ENCODE measurements at regions not wholly inside any gene's neighbourhood (a gene's known extent, or its start where the extent isn't known, plus 50 kb on each side); places are given as distances from the start of the nearest gene placed in this dataset.

DNA sequence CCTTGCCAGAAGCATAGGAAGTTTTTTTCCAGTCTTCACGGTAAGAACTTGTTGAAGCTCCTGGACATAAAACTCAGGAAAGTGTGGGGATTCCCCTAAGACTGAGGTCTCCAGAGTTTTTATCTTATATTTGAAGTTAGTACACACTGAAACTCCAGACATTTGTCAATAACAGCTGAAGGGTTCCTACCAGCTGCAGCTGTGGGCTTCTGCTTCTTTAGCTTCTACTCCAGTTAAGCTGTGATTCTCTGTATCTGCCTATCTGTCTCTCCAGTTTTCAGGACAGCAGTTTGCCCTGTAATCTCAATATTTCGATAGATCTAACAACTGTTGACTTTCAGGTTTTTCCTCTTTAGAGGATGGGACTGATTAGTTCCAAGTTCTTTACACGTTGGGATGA lies 966.0 kb upstream of the SEMA6D start:
- Histone ChIP-seq H4K12ac (ENCODE audit: low read depth, low read length) (no peak overlapping the region), H2BK12ac (ENCODE audit: low read length) (no peak overlapping the region), H3K14ac (ENCODE audit: low read length) (no peak overlapping the region), H3K9ac (ENCODE audit: low read length) (no peak overlapping the region), H3K9me3 (ENCODE audit: insufficient read depth, low read depth, low read length) (peaks cover 2% of the 10 kb centered on the region), H3K4ac (ENCODE audit: low read depth, low read length) (no peak overlapping the region), H3K27ac (ENCODE audit: low read depth, low read length) (no peak overlapping the region), H3K79me1 (ENCODE audit: low read length) (no peaks in the 10 kb centered on the region), H3K18ac (ENCODE audit: low read length) (no peak overlapping the region), H2BK120ac (ENCODE audit: insufficient read depth, low read length, poor library complexity) (no peak overlapping the region), H2AFZ (ENCODE audit: insufficient read depth, low read length, poor library complexity) (no peak overlapping the region), H3K23ac (ENCODE audit: low read length) (no peak overlapping the region), H2BK5ac (ENCODE audit: low read depth, low read length, poor library complexity) (no peak overlapping the region), H4K91ac (ENCODE audit: low read depth, low read length) (no peak overlapping the region), H3K4me2 (ENCODE audit: low read length) (no peak overlapping the region), H3K36me3 (ENCODE audit: control insufficient read depth in 1 of 2, insufficient read depth in 2 of 2, low read length in 2 of 2) (no peaks in the 10 kb centered on the region), H2AK5ac (ENCODE audit: low read length) (no peak overlapping the region), H3K79me2 (ENCODE audit: control insufficient read depth, insufficient read depth, low read length, poor library complexity) (no peaks in the 10 kb centered on the region), H4K8ac (ENCODE audit: low read depth, low read length) (no peak overlapping the region), H3K4me3 (ENCODE audit: low read depth, low read length) (no peak overlapping the region), H3K27me3 (ENCODE audit: insufficient read depth, low read length) (no peaks in the 10 kb centered on the region), H3K4me1 (ENCODE audit: control insufficient read depth in 1 of 2, insufficient read depth in 2 of 2, low read length in 2 of 2) (no peaks in the 10 kb centered on the region)
- WGBS (ENCODE audit: extremely low coverage, insufficient coverage, insufficient read length) = no CpG with 5 or more reads among the region's 3 CpGs
- DNase-seq = no peak

DNA sequence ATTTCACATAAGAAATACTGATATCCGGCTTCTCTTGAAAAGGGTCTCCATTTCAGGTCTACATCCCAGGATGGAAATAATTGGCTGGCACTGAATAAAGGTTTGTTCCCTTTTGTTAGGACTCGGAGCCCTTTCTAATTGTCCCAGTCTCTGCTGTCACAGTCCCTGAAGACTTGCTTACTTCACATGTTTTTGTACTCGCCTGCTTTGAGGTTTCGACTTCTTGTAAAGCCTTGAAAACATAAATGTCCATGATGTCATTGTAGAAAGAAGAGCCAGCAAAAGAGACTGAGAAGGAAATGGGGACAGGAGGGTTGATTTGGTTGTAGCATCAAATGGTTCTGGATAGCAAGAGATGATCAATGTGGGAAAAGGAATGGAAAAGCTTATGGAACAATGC lies 963.4 kb upstream of the SEMA6D start:
- no peak overlapping the region for H2BK5ac ChIP-seq (ENCODE audit: low read depth, low read length, poor library complexity)
- no peak for DNase-seq
- no CpG with 5 or more reads among the region's 4 CpGs for WGBS (ENCODE audit: extremely low coverage, insufficient coverage, insufficient read length)

DNA sequence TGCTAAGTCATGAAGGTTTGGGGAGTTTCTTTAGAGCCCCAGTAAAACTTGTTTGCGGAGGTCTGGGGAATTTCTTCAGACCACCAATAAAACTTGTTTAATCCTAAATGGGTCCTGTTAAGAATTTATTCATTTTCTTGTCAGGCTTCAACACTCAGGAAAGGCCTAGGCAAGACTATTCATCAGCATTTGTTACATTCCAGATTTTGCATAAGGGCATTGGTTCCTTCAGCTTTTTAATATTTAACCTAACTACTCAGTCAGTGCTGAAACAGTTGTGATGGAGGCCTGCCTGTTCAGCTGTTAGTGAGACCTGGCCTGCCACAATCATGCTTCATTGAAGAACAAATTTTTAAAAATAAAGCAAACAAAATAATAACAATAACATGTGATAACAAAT lies 954.2 kb upstream of the SEMA6D start:
- Histone ChIP-seq H2BK120ac (ENCODE audit: insufficient read depth, low read length, poor library complexity) (no peak overlapping the region), H3K23ac (ENCODE audit: low read length) (no peak overlapping the region), H3K9me3 (ENCODE audit: insufficient read depth, low read depth, low read length) (no peaks in the 10 kb centered on the region), H3K14ac (ENCODE audit: low read length) (no peak overlapping the region), H3K4me3 (ENCODE audit: low read depth, low read length) (no peak overlapping the region), H2AFZ (ENCODE audit: insufficient read depth, low read length, poor library complexity) (no peak overlapping the region), H3K36me3 (ENCODE audit: control insufficient read depth in 1 of 2, insufficient read depth in 2 of 2, low read length in 2 of 2) (no peaks in the 10 kb centered on the region), H2AK5ac (ENCODE audit: low read length) (no peak overlapping the region), H3K79me1 (ENCODE audit: low read length) (no peaks in the 10 kb centered on the region), H3K4me2 (ENCODE audit: low read length) (no peak overlapping the region), H3K9ac (ENCODE audit: low read length) (no peak overlapping the region), H3K79me2 (ENCODE audit: control insufficient read depth, insufficient read depth, low read length, poor library complexity) (no peaks in the 10 kb centered on the region), H3K27me3 (ENCODE audit: insufficient read depth, low read length) (no peaks in the 10 kb centered on the region), H3K18ac (ENCODE audit: low read length) (no peak overlapping the region), H4K91ac (ENCODE audit: low read depth, low read length) (no peak overlapping the region), H4K12ac (ENCODE audit: low read depth, low read length) (no peak overlapping the region), H2BK12ac (ENCODE audit: low read length) (no peak overlapping the region), H3K27ac (ENCODE audit: low read depth, low read length) (no peak overlapping the region), H3K4ac (ENCODE audit: low read depth, low read length) (no peak overlapping the region), H4K8ac (ENCODE audit: low read depth, low read length) (no peak overlapping the region), H3K4me1 (ENCODE audit: control insufficient read depth in 1 of 2, insufficient read depth in 2 of 2, low read length in 2 of 2) (no peaks in the 10 kb centered on the region), H2BK5ac (ENCODE audit: low read depth, low read length, poor library complexity) (no peak overlapping the region)
- no CpG with 5 or more reads among the region's 1 CpG for WGBS (ENCODE audit: extremely low coverage, insufficient coverage, insufficient read length)
- DNase-seq = no peak

More for the DNA sequence above, 963.4 kb upstream of the SEMA6D start:
- no peak overlapping the region for H4K91ac ChIP-seq (ENCODE audit: low read depth, low read length)
- H2BK120ac ChIP-seq (ENCODE audit: insufficient read depth, low read length, poor library complexity) = no peak overlapping the region
- no peak overlapping the region for H3K9ac ChIP-seq (ENCODE audit: low read length)
- H3K27ac ChIP-seq (ENCODE audit: low read depth, low read length) = no peak overlapping the region
- H3K18ac ChIP-seq (ENCODE audit: low read length) = no peak overlapping the region
- no peaks in the 10 kb centered on the region for H3K27me3 ChIP-seq (ENCODE audit: insufficient read depth, low read length)
- no peak overlapping the region for H3K14ac ChIP-seq (ENCODE audit: low read length)
- no peak overlapping the region for H4K12ac ChIP-seq (ENCODE audit: low read depth, low read length)
- H3K4ac ChIP-seq (ENCODE audit: low read depth, low read length) = no peak overlapping the region
- no peak overlapping the region for H2BK12ac ChIP-seq (ENCODE audit: low read length)
- no peak overlapping the region for H3K4me2 ChIP-seq (ENCODE audit: low read length)
- no peaks in the 10 kb centered on the region for H3K79me2 ChIP-seq (ENCODE audit: control insufficient read depth, insufficient read depth, low read length, poor library complexity)
- no peaks in the 10 kb centered on the region for H3K79me1 ChIP-seq (ENCODE audit: low read length)
- no peak overlapping the region for H3K4me3 ChIP-seq (ENCODE audit: low read depth, low read length)
- no peak overlapping the region for H3K23ac ChIP-seq (ENCODE audit: low read length)
- H2AFZ ChIP-seq (ENCODE audit: insufficient read depth, low read length, poor library complexity) = no peak overlapping the region
- no peak overlapping the region for H4K8ac ChIP-seq (ENCODE audit: low read depth, low read length)
- H3K36me3 ChIP-seq (ENCODE audit: control insufficient read depth in 1 of 2, insufficient read depth in 2 of 2, low read length in 2 of 2) = no peaks in the 10 kb centered on the region
- H3K4me1 ChIP-seq (ENCODE audit: control insufficient read depth in 1 of 2, insufficient read depth in 2 of 2, low read length in 2 of 2) = no peaks in the 10 kb centered on the region
- no peak overlapping the region for H2AK5ac ChIP-seq (ENCODE audit: low read length)
- H3K9me3 ChIP-seq (ENCODE audit: insufficient read depth, low read depth, low read length) = peaks cover 2% of the 10 kb centered on the region

DNA sequence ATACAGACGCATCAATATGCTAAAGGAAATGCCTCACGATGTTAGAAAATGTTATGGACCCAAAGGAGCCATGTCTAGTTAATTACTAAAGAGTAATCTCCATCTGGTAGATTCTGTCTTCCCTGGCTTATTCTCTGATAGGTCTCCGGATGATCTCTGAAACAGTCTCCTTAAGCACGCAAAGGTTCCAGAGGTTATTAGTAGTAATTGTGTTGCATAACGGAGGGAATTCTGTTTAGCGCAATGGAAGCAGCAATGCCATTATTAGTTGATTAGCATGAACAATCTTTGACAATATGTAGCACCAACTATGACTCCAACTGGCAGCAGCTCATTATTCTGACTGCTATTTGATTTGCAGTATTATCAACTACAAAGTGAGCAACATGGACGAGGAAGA lies 952.5 kb upstream of the SEMA6D start:
- peaks cover 5% of the 10 kb centered on the region for H3K9me3 ChIP-seq (ENCODE audit: insufficient read depth, low read depth, low read length)
- no peaks in the 10 kb centered on the region for H3K27me3 ChIP-seq (ENCODE audit: insufficient read depth, low read length)
- no peak overlapping the region for H3K4me3 ChIP-seq (ENCODE audit: low read depth, low read length)
- no peak overlapping the region for H3K27ac ChIP-seq (ENCODE audit: low read depth, low read length)
- no peak overlapping the region for H2AFZ ChIP-seq (ENCODE audit: insufficient read depth, low read length, poor library complexity)
- no peak overlapping the region for H2BK12ac ChIP-seq (ENCODE audit: low read length)
- no peaks in the 10 kb centered on the region for H3K79me2 ChIP-seq (ENCODE audit: control insufficient read depth, insufficient read depth, low read length, poor library complexity)
- no peak overlapping the region for H2BK120ac ChIP-seq (ENCODE audit: insufficient read depth, low read length, poor library complexity)
- WGBS (ENCODE audit: extremely low coverage, insufficient coverage, insufficient read length) = no CpG with 5 or more reads among the region's 7 CpGs
- no peak overlapping the region for H3K4me2 ChIP-seq (ENCODE audit: low read length)
- no peak overlapping the region for H4K12ac ChIP-seq (ENCODE audit: low read depth, low read length)
- no peak overlapping the region for H4K8ac ChIP-seq (ENCODE audit: low read depth, low read length)
- no peak overlapping the region for H3K14ac ChIP-seq (ENCODE audit: low read length)
- no peaks in the 10 kb centered on the region for H3K4me1 ChIP-seq (ENCODE audit: control insufficient read depth in 1 of 2, insufficient read depth in 2 of 2, low read length in 2 of 2)
- H2AK5ac ChIP-seq (ENCODE audit: low read length) = no peak overlapping the region
- no peak overlapping the region for H3K9ac ChIP-seq (ENCODE audit: low read length)
- H3K79me1 ChIP-seq (ENCODE audit: low read length) = no peaks in the 10 kb centered on the region
- DNase-seq = no peak
- no peak overlapping the region for H4K91ac ChIP-seq (ENCODE audit: low read depth, low read length)
- H3K18ac ChIP-seq (ENCODE audit: low read length) = no peak overlapping the region
- H3K4ac ChIP-seq (ENCODE audit: low read depth, low read length) = no peak overlapping the region
- no peaks in the 10 kb centered on the region for H3K36me3 ChIP-seq (ENCODE audit: control insufficient read depth in 1 of 2, insufficient read depth in 2 of 2, low read length in 2 of 2)
- H2BK5ac ChIP-seq (ENCODE audit: low read depth, low read length, poor library complexity) = no peak overlapping the region
- H3K23ac ChIP-seq (ENCODE audit: low read length) = no peak overlapping the region
